ENCODE measurements at regions not wholly inside any gene's neighbourhood (a gene's known extent, or its start where the extent isn't known, plus 50 kb on each side); places are given as distances from the start of the nearest gene placed in this dataset.
"Not testable (repeated sequence)": the region's sequence is repeated elsewhere in the genome, so short reads cannot be mapped to it uniquely, and the experiment has no call there.

DNA sequence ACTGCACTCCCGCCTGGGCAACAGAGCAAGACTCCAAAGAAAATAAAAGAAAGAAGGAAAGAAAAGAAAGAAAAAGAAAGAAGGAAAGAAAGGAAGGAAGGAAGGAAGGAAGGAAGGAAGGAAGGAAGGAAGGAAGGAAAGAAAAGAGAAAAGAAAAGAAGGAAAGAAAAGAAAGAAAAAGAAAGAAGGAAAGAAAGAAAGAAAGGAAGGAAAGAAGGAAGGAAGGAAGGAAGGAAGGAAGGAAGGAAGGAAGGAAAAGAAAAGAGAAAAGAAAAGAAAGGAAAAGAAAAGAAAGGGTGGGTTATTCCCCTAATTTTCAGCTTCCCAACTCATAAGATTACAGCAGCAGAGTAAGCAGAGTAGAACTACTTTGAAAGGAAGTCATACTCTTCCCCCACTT is 64.4 kb downstream of the TMEM200C start:
- DNase-seq, result not testable (repeated sequence)

GRCh38 chr18:5828913-5829312 is 66.4 kb downstream of the TMEM200C start:
- no peak for DNase-seq

DNA sequence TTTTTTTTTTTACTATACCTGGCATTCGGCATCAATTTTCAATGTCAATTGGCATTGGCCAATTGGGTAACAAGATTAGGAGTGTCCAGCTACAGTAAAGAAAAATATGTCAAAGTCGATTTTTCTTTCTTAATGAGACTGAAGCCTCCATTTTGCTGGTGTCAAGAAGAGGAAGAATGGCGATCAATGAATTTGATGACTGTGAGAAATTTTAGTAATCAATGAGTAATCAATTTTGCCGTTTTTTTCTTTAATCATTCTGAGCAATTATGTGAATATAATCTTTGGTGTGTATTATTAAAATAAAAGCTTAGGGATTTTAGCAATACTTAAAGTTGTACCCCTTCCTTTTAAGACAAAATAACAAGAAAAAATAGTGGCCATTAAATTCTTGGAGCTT is 69.7 kb downstream of the TMEM200C start:
- no peak for DNase-seq

- DNase-seq, result no peak
Measured at GRCh38 chr18:5824370-5824984, 70.8 kb downstream of the TMEM200C start.

DNA sequence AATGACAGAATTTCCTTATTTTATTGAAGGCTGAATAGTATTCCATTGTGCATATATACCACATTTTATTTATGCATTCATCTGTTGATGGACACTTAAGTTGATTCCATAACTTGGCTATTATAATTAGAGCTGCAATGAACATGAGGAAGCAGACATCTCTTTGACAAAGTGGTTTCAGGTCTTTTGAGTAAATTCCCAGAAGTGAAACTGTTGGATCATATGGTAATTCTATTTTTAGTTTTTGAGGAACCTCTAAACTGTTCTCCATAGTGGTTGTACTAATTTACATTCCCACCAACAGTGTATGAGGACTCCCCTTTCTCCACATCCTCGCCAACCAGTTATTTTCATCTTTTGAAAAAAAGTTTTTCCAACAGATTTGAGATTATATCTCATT is 77.5 kb downstream of the TMEM200C start:
- DNase-seq, result no peak

GRCh38 chr18:5806860-5807259 is 88.5 kb downstream of the TMEM200C start:
- no peak for DNase-seq

DNA sequence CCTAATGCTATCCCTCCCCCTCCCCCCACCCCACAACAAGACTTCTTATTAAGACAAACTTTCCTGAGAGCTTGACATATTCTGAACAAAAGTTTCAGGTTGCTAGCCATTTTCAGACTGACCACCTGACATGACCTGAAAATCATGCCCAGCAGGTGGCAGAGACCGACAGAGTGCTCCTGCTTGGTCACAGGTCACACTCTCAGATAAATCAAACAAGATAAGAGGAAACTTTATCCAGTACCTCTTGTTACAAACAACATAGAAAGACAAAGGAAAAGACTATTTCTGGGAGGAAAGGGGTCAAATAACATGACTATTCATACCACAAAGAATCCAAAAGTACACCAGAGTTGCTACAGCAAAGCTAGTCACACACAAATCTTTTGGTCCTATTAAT is 107.4 kb downstream of the TMEM200C start:
- DNase-seq, result no peak

DNA sequence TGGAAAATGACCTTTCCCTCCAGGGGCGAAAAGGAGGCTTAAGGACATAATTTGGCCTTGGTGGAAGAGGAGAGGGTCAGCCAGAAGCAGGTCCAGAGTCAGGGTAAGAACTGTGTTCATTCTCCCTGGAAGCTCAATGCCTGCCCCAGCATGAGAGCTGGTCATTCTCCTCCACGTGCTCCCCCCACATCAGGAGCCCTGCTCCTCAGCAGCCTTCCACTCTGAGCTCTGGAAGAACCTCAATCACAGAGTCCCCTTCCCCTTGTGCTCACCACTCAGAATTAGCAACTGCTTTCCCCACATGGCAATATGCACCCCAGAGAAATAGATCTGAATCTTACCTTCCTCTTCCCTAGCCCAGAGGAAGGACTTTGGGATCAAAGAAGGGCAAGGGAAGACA is 115.4 kb downstream of the TMEM200C start:
- DNase-seq, result no peak

GRCh38 chr18:5772306-5773105 is 122.8 kb downstream of the TMEM200C start:
- DNase-seq, result no peak

- DNase-seq, result no peak
Measured at GRCh38 chr18:5771343-5771742, 124.0 kb downstream of the TMEM200C start.

GRCh38 chr18:5770176-5770575 is 125.1 kb downstream of the TMEM200C start:
- no peak for DNase-seq

GRCh38 chr18:5768454-5768853 is 126.9 kb downstream of the TMEM200C start:
- no peak for DNase-seq

DNA sequence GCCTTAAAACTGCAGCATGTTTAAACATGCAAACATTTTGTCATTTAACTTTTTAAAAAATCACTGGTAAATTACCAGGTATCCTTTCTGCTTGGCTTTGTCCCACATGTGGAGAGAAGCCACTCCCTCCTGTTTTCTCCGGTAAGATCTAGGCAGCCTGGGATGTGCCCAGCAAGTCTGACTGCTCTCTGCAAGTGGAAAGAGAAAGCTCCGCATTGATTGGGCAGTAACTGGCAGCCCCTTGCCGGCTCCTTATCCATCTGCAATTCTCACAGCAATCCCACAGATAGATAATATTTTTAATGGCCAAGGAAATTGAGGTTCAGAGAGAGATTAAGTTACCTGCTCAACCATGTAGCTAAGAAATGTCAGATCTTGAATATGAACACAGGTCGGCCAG is 136.1 kb downstream of the TMEM200C start:
- no peak for DNase-seq

GRCh38 chr18:5756823-5757222 is 138.5 kb downstream of the TMEM200C start:
- DNase-seq, result no peak

DNA sequence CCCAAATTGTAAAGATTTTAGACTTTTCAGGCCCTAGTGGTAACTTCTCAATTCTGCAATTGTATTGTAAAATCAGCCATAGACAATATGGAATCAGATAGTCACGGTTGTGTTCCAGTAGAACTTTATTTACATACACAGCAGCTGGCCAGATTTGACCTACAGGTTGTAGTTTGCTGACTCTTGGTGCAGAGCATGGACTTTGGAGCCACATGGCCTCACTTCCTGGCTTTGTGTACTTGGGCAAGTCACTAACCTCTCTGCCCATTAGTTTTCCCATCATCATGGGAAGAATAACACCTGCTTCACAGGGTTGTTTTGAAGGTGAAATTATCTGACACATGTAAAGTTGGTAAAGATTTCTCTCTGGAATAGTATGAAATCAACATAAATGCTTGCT is 147.6 kb downstream of the TMEM200C start:
- DNase-seq, result no peak

GRCh38 chr18:5746844-5747243 is 148.5 kb downstream of the TMEM200C start:
- DNase-seq, result no peak

GRCh38 chr18:5744659-5745058 is 150.7 kb downstream of the TMEM200C start:
- DNase-seq, result no peak

GRCh38 chr18:5738526-5738925 is 156.8 kb downstream of the TMEM200C start:
- no peak for DNase-seq

- no peak for DNase-seq
Measured at GRCh38 chr18:5732318-5732717, 163.0 kb downstream of the TMEM200C start.

GRCh38 chr18:5729983-5730699 is 165.2 kb downstream of the TMEM200C start:
- no peak for DNase-seq

DNA sequence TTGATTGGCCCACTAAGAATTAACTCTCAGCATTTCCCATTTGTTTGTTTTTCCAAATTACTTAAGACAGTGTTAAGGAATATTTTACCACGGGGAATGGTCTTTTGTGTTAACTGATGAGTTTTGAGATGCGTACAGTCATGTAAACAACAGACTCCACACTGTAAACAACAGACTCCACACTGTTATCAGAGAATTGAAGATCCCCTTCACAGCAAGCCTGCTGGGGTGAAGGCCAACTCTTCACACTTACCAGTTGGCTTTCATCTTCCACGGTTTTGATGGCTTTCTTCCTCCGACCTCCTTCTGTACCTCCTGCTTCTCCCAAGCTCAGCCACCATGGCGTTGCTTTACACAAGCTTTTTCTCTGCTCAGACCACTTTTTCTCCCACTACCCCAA is 166.8 kb downstream of the TMEM200C start:
- DNase-seq, result no peak

GRCh38 chr18:5726011-5726410 is 169.3 kb downstream of the TMEM200C start:
- DNase-seq, result no peak

- no peak for DNase-seq
Measured at GRCh38 chr18:5721924-5722323, 173.4 kb downstream of the TMEM200C start.

- DNase-seq, result no peak
Measured at GRCh38 chr18:5720132-5720531, 175.2 kb downstream of the TMEM200C start.
